OCI-LY1 (cell line): ENCODE measurements at regions not wholly inside any gene's neighbourhood (a gene's known extent, or its start where the extent isn't known, plus 50 kb on each side); places are given as distances from the start of the nearest gene placed in this dataset.

Experiments
- H2AFZ ChIP-seq: fragments of 200-600 bp; sonication (generic), shearing (Covaris generic); 2 replicates; pipeline ENCODE4 v1.6.0; 2014; ENCODE audit warnings: antibody characterized with exemption, mild to moderate bottlenecking, low read length
- H3F3A ChIP-seq: fragments of 200-600 bp; sonication (generic), shearing (Covaris generic); 2 replicates; pipeline ENCODE4 v1.6.0; 2014; ENCODE audit warnings: mild to moderate bottlenecking, antibody characterized with exemption, low read length, moderate library complexity; ENCODE audit not compliant: insufficient read depth
- H3K27ac ChIP-seq: fragments of 200-600 bp; sonication (generic); 2 replicates; pipeline ENCODE4 v1.5.1; 2014; ENCODE audit warnings: low read length, mixed run types, mild to moderate bottlenecking, low read depth; ENCODE audit not compliant: poor library complexity, severe bottlenecking
- H3K27me3 ChIP-seq: fragments of 200-600 bp; sonication (generic); 2 replicates; pipeline ENCODE4 v1.6.0; 2014; ENCODE audit warnings: antibody characterized with exemption, mild to moderate bottlenecking, low read length, moderate library complexity; ENCODE audit not compliant: insufficient read depth
- H3K36me3 ChIP-seq: fragments of 200-600 bp; sonication (generic); 2 replicates; pipeline ENCODE4 v1.6.1; 2014; ENCODE audit warnings: mild to moderate bottlenecking, antibody characterized with exemption, low read length, moderate library complexity, mixed read lengths; ENCODE audit not compliant: insufficient read depth
- H3K4me1 ChIP-seq: fragments of 200-600 bp; sonication (generic); 2 replicates; pipeline ENCODE4 v1.5.1; 2014; ENCODE audit warnings: mild to moderate bottlenecking, low read length, moderate library complexity; ENCODE audit not compliant: insufficient read depth, severe bottlenecking
- H3K4me2 ChIP-seq: fragments of 200-600 bp; sonication (generic), shearing (Covaris generic); 2 replicates; pipeline ENCODE4 v1.6.1; 2014; ENCODE audit warnings: low read length
- H3K4me3 ChIP-seq: fragments of 200-600 bp; sonication (generic); 2 replicates; pipeline ENCODE4 v1.5.1; 2014; ENCODE audit warnings: low read length, low read depth, mild to moderate bottlenecking, mixed read lengths; ENCODE audit not compliant: poor library complexity, severe bottlenecking
- H3K79me2 ChIP-seq: fragments of 200-600 bp; shearing (Covaris generic); 2 replicates; pipeline ENCODE4 v1.6.1; 2016; ENCODE audit warnings: mixed run types, low read length, mixed read lengths; ENCODE audit not compliant: insufficient read depth
- H3K9ac ChIP-seq: fragments of 200-600 bp; sonication (generic), shearing (Covaris generic); 2 replicates; pipeline ENCODE4 v1.6.1; 2014; ENCODE audit warnings: mild to moderate bottlenecking, low read length, mixed read lengths
- H3K9me2 ChIP-seq: fragments of 200-600 bp; sonication (generic), shearing (Covaris generic); 2 replicates; pipeline ENCODE4 v1.6.1; 2014; ENCODE audit warnings: low read depth, mild to moderate bottlenecking, low read length, mixed read lengths
- H3K9me3 ChIP-seq: fragments of 200-600 bp; shearing (Covaris generic); 2 replicates; pipeline ENCODE4 v1.6.1; 2014; ENCODE audit warnings: low read length, mixed read lengths
- H4K20me1 ChIP-seq: fragments of 200-600 bp; sonication (generic), shearing (Covaris generic); 2 replicates; pipeline ENCODE4 v1.6.0; 2016; ENCODE audit warnings: mild to moderate bottlenecking, low read length; ENCODE audit not compliant: insufficient read depth
- CTCF ChIP-seq: fragments of 200-600 bp; sonication (generic), shearing (Covaris generic); IDR thresholded peaks from 2 replicates; pipeline ENCODE4 v1.5.1; 2017; ENCODE audit warnings: mild to moderate bottlenecking, antibody characterized with exemption, low read length, moderate library complexity, mixed read lengths
- EZH2 ChIP-seq: fragments of 200-600 bp; sonication (generic), shearing (Covaris generic); IDR thresholded peaks from 2 replicates; pipeline ENCODE4 v1.8.0; 2017; ENCODE audit warnings: borderline replicate concordance, mixed run types, mild to moderate bottlenecking, antibody characterized with exemption, low read length, moderate library complexity, mixed read lengths

GRCh38 chr4:11791797-11792196, 363.1 kb upstream of the HS3ST1 start:
- no peak for TF ChIP-seq EZH2
- no peak for TF ChIP-seq CTCF
- H3K9ac ChIP-seq = no peak overlapping the region
- no peaks in the 10 kb centered on the region for H3K36me3 ChIP-seq
- no peaks in the 10 kb centered on the region for H4K20me1 ChIP-seq
- no peak overlapping the region for H3K27ac ChIP-seq
- no peaks in the 10 kb centered on the region for H3K9me2 ChIP-seq
- H3K4me3 ChIP-seq = no peak overlapping the region
- H2AFZ ChIP-seq = no peak overlapping the region
- no peak overlapping the region for H3K4me2 ChIP-seq
- no peaks in the 10 kb centered on the region for H3F3A ChIP-seq
- H3K9me3 ChIP-seq = no peaks in the 10 kb centered on the region
- no peaks in the 10 kb centered on the region for H3K79me2 ChIP-seq
- no peaks in the 10 kb centered on the region for H3K27me3 ChIP-seq
- no peaks in the 10 kb centered on the region for H3K4me1 ChIP-seq

- H3K36me3 ChIP-seq = no peaks in the 10 kb centered on the region
- no peaks in the 10 kb centered on the region for H4K20me1 ChIP-seq
- no peaks in the 10 kb centered on the region for H3K9me3 ChIP-seq
- H3K4me1 ChIP-seq = no peaks in the 10 kb centered on the region
- no peak overlapping the region for H2AFZ ChIP-seq
- no peaks in the 10 kb centered on the region for H3K27me3 ChIP-seq
- no peak overlapping the region for H3K4me2 ChIP-seq
- no peak overlapping the region for H3K4me3 ChIP-seq
- H3K79me2 ChIP-seq = no peaks in the 10 kb centered on the region
- no peaks in the 10 kb centered on the region for H3K9me2 ChIP-seq
- no peak overlapping the region for H3K9ac ChIP-seq
- H3K27ac ChIP-seq = no peak overlapping the region
- no peak for TF ChIP-seq EZH2
- TF ChIP-seq CTCF = no peak
- H3F3A ChIP-seq = no peaks in the 10 kb centered on the region
Measured at GRCh38 chr4:11790230-11790629, 361.5 kb upstream of the HS3ST1 start.

- no peak overlapping the region for H3K4me3 ChIP-seq
- H3K27me3 ChIP-seq = no peaks in the 10 kb centered on the region
Measured at GRCh38 chr4:11783588-11783987, 354.9 kb upstream of the HS3ST1 start.

More at GRCh38 chr4:11783588-11783987, 354.9 kb upstream of the HS3ST1 start:
- Histone ChIP-seq H3K4me1 (no peaks in the 10 kb centered on the region), H3K79me2 (no peaks in the 10 kb centered on the region), H2AFZ (no peak overlapping the region), H3F3A (no peaks in the 10 kb centered on the region), H4K20me1 (no peaks in the 10 kb centered on the region), H3K27ac (no peak overlapping the region), H3K36me3 (no peaks in the 10 kb centered on the region), H3K4me2 (no peak overlapping the region), H3K9ac (no peak overlapping the region), H3K9me2 (no peaks in the 10 kb centered on the region), H3K9me3 (no peaks in the 10 kb centered on the region)
- TF ChIP-seq CTCF (no peak), EZH2 (no peak)
